Thymus (tissue), 11 donors: ENCODE measurements at regions not wholly inside any gene's neighbourhood (a gene's known extent, or its start where the extent isn't known, plus 50 kb on each side); places are given as distances from the start of the nearest gene placed in this dataset.
"Not testable (repeated sequence)": the region's sequence is repeated elsewhere in the genome, so short reads cannot be mapped to it uniquely, and the experiment has no call there.

ENCODE experiments used
- DNase-seq, 9 donors: peaks; one replicate each; pipeline ENCODE4 v3.0.0-alpha.2; 2013; ENCODE audit warnings: low spot score in 9 of 9, low read depth in 6 of 9, missing footprints in 1 of 9
- H3K27ac ChIP-seq, 2 donors: one replicate each; pipeline ENCODE4 v1.5.1; 2013; ENCODE audit warnings: control low read depth in 1 of 2, low read depth in 1 of 2, low read length in 1 of 2, mild to moderate bottlenecking in 1 of 2, moderate library complexity in 1 of 2
- H3K27me3 ChIP-seq, 2 donors: one replicate each; pipeline ENCODE4 v1.5.1; 2013; ENCODE audit warnings: low read length in 1 of 2; ENCODE audit not compliant: control insufficient read depth in 2 of 2, insufficient read depth in 1 of 2
- H3K36me3 ChIP-seq, 2 donors: one replicate each; pipeline ENCODE4 v1.5.1; 2013; ENCODE audit warnings: low read length in 1 of 2, mild to moderate bottlenecking in 1 of 2, moderate library complexity in 1 of 2; ENCODE audit not compliant: control insufficient read depth in 2 of 2, insufficient read depth in 2 of 2
- H3K4me1 ChIP-seq, 2 donors: one replicate each; pipeline ENCODE4 v1.5.1; 2013; ENCODE audit warnings: low read length in 2 of 2; ENCODE audit not compliant: control insufficient read depth in 2 of 2, insufficient read depth in 2 of 2
- H3K4me3 ChIP-seq, 2 donors: one replicate each; pipeline ENCODE4 v1.5.1; 2013; ENCODE audit warnings: low read length in 2 of 2, control low read depth in 1 of 2, mild to moderate bottlenecking in 1 of 2
- H3K9me3 ChIP-seq, 2 donors: one replicate each; pipeline ENCODE4 v1.5.1; 2013; ENCODE audit warnings: low read length in 1 of 2, mild to moderate bottlenecking in 1 of 2; ENCODE audit not compliant: control insufficient read depth in 2 of 2, insufficient read depth in 1 of 2
- WGBS: extraction: QIAGEN DNeasy Blood & Tissue Kit; methylation state at CpG from one replicate; pipeline ENCODE4 v1.1.7; 2013; 5-methylcytosine and 5-hydroxymethylcytosine counted together
- donor health status: healthy.

- Histone ChIP-seq H3K27ac (no peak overlapping the region), H3K36me3 (no peaks in the 10 kb centered on the region), H3K9me3 (no peaks in the 10 kb centered on the region), H3K27me3 (peaks cover 0 to 4% of the 10 kb centered on the region in 2 donors), H3K4me3 (no peak overlapping the region), H3K4me1 (no peaks in the 10 kb centered on the region)
- 90% methylated on average over 5 of the region's 5 CpGs for WGBS
- no peak for DNase-seq
Measured at GRCh38 chrX:18102006-18102405, 118.7 kb downstream of the BEND2 start.

GRCh38 chrX:18101087-18101486, 119.6 kb downstream of the BEND2 start:
- Histone ChIP-seq H3K4me3 (no peak overlapping the region), H3K27me3 (peaks cover 0 to 4% of the 10 kb centered on the region in 2 donors), H3K4me1 (no peaks in the 10 kb centered on the region), H3K36me3 (no peaks in the 10 kb centered on the region), H3K27ac (no peak overlapping the region), H3K9me3 (no peaks in the 10 kb centered on the region)
- 97% methylated on average over 5 of the region's 5 CpGs for WGBS
- DNase-seq: no peak

DNA sequence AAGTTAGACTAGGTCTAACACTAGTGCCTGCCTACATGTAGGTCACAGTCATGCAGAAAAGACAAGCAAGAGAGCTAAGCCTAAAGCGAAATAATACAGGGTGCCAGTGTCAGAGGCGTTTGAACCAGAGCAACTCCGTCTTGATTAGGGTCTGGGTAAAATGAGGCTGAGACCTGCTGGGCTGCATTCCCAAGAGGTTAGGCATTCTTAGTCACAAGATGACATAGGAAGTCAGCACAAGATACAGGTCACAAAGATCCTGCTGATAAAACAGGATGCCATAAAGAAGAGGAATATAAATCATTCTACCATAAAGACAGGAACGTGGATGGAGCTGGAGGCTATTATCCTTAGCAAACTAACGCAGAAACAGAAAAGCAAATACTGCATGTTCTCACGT, 120.9 kb downstream of the BEND2 start:
- H3K27me3 ChIP-seq: peaks cover 0 to 4% of the 10 kb centered on the region in 2 donors
- no peak overlapping the region for H3K27ac ChIP-seq
- no peaks in the 10 kb centered on the region for H3K9me3 ChIP-seq
- DNase-seq: no peak
- no peak overlapping the region for H3K4me3 ChIP-seq
- H3K4me1 ChIP-seq: no peaks in the 10 kb centered on the region
- H3K36me3 ChIP-seq: no peaks in the 10 kb centered on the region
- WGBS: 71% methylated on average over 6 of the region's 6 CpGs

- no peak overlapping the region for H3K4me3 ChIP-seq
- DNase-seq: no peak
- H3K4me1 ChIP-seq: no peaks in the 10 kb centered on the region
- H3K27ac ChIP-seq: no peak overlapping the region
- peaks cover 0 to 4% of the 10 kb centered on the region in 2 donors for H3K27me3 ChIP-seq
- WGBS: 14% methylated on average over 14 of the region's 14 CpGs
- no peaks in the 10 kb centered on the region for H3K36me3 ChIP-seq
- no peaks in the 10 kb centered on the region for H3K9me3 ChIP-seq
Measured at GRCh38 chrX:18098763-18099162, 121.9 kb downstream of the BEND2 start.

- H3K36me3 ChIP-seq: no peaks in the 10 kb centered on the region
- H3K27me3 ChIP-seq: no peaks in the 10 kb centered on the region
- DNase-seq: no peak
- H3K27ac ChIP-seq: no peak overlapping the region
- no peaks in the 10 kb centered on the region for H3K9me3 ChIP-seq
- no peaks in the 10 kb centered on the region for H3K4me1 ChIP-seq
- no peak overlapping the region for H3K4me3 ChIP-seq
Measured at GRCh38 chrX:18076434-18076833, 144.3 kb downstream of the BEND2 start.

GRCh38 chrX:18075603-18076002, 145.1 kb downstream of the BEND2 start:
- no peaks in the 10 kb centered on the region for H3K4me1 ChIP-seq
- H3K27me3 ChIP-seq: no peaks in the 10 kb centered on the region
- WGBS: 59% methylated on average over 3 of the region's 3 CpGs
- H3K9me3 ChIP-seq: no peaks in the 10 kb centered on the region
- H3K36me3 ChIP-seq: no peaks in the 10 kb centered on the region
- H3K27ac ChIP-seq: no peak overlapping the region
- H3K4me3 ChIP-seq: no peak overlapping the region
- no peak for DNase-seq

- H3K4me1 ChIP-seq, H3K27ac ChIP-seq, H3K36me3 ChIP-seq, H3K4me3 ChIP-seq, H3K27me3 ChIP-seq, H3K9me3 ChIP-seq, DNase-seq: not testable (repeated sequence)
- 98% methylated on average over 2 of the region's 3 CpGs for WGBS
Measured at GRCh38 chrX:18068045-18068444, 152.6 kb downstream of the BEND2 start.

- Histone ChIP-seq H3K4me3 (no peak overlapping the region), H3K36me3 (no peaks in the 10 kb centered on the region), H3K9me3 (no peaks in the 10 kb centered on the region), H3K27me3 (no peaks in the 10 kb centered on the region), H3K27ac (no peak overlapping the region), H3K4me1 (no peaks in the 10 kb centered on the region)
- WGBS: 71% methylated on average over 6 of the region's 6 CpGs
- DNase-seq: no peak
Measured at GRCh38 chrX:18065956-18066355, 154.7 kb downstream of the BEND2 start.

DNA sequence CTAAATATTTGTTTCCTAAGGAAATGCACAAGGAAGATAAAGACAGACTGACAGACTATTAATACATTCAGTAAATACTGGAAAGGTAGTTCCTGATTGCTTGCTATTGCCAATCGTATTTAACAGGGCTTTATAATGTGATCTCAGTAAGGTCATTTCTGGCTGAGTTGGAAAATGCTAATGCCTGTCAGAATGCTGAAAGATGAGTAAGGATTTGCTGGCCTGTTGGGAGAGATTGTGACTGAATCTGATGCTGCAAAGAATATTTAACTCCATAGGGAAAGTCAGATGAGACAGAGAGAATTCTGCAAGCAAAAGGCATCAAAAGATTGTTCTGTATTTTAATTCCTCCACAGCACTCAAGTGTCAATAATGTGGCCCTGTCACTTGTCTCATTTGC, 169.0 kb downstream of the BEND2 start:
- no peaks in the 10 kb centered on the region for H3K36me3 ChIP-seq
- no peaks in the 10 kb centered on the region for H3K9me3 ChIP-seq
- no peaks in the 10 kb centered on the region for H3K4me1 ChIP-seq
- no peak overlapping the region for H3K27ac ChIP-seq
- 85% methylated on average over 1 of the region's 1 CpG for WGBS
- no peak overlapping the region for H3K4me3 ChIP-seq
- H3K27me3 ChIP-seq: no peaks in the 10 kb centered on the region
- DNase-seq: no peak

- Histone ChIP-seq H3K9me3 (no peaks in the 10 kb centered on the region), H3K27ac (no peak overlapping the region), H3K4me1 (no peaks in the 10 kb centered on the region), H3K27me3 (no peaks in the 10 kb centered on the region), H3K4me3 (no peak overlapping the region), H3K36me3 (no peaks in the 10 kb centered on the region)
- 85% methylated on average over 3 of the region's 3 CpGs for whole genome bisulfite sequencing
- DNase-seq: no peak
Measured at GRCh38 chrX:18047491-18047890, 173.2 kb downstream of the BEND2 start.
